ENCODE measurements at regions not wholly inside any gene's neighbourhood (a gene's known extent, or its start where the extent isn't known, plus 50 kb on each side); places are given as distances from the start of the nearest gene placed in this dataset.

DNA sequence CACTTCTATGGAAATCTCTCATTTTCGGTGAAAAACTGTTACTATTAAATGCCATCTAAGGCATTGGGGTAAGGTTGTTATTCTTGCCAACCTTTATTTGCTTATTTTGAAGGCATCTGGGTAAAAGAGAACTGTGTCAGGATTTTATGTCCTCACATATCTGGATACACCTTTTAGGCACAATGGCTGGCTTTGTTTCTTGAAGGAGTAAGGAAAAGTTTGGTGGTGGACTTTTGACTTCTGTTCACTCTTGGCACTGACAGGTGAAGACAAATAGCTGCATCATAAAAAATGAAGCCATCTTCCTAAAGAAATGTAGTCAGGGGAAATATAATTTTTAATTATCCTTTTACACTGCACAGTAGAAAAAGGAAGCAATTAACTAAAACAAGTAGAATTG, 310.0 kb downstream of the CNTN3 start:
- TF ChIP-seq, protein P1, sequence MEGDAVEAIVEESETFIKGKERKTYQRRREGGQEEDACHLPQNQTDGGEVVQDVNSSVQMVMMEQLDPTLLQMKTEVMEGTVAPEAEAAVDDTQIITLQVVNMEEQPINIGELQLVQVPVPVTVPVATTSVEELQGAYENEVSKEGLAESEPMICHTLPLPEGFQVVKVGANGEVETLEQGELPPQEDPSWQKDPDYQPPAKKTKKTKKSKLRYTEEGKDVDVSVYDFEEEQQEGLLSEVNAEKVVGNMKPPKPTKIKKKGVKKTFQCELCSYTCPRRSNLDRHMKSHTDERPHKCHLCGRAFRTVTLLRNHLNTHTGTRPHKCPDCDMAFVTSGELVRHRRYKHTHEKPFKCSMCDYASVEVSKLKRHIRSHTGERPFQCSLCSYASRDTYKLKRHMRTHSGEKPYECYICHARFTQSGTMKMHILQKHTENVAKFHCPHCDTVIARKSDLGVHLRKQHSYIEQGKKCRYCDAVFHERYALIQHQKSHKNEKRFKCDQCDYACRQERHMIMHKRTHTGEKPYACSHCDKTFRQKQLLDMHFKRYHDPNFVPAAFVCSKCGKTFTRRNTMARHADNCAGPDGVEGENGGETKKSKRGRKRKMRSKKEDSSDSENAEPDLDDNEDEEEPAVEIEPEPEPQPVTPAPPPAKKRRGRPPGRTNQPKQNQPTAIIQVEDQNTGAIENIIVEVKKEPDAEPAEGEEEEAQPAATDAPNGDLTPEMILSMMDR (conservative IDR thresholded peaks at IDR 0.05) = no peak
- no peak for TF ChIP-seq ZFX (IDR thresholded peaks at IDR 0.05)
- H3K27ac ChIP-seq = no peak overlapping the region

DNA sequence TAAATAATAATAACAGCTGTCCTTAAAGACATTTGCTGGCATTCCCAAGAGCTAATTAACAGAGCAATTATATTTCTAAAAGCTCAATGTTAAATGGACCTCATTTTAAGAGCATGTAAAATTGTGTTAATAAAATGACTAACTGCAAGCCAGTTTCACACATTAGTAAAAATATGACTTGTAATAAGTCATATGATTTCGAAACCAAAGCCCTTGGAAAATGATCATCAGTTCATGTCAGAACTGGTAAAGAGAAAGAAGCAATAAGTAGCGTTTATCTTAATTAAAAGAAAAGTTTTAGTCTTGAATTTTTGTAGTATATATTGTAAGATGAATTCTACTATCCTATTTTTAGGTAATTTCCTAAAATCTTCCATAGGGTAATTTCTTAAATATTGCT, 310.7 kb downstream of the CNTN3 start:
- TF ChIP-seq ZFX (IDR thresholded peaks at IDR 0.05) = no peak
- TF ChIP-seq, protein P1 (conservative IDR thresholded peaks at IDR 0.05) = no peak
- no peak overlapping the region for H3K27ac ChIP-seq

DNA sequence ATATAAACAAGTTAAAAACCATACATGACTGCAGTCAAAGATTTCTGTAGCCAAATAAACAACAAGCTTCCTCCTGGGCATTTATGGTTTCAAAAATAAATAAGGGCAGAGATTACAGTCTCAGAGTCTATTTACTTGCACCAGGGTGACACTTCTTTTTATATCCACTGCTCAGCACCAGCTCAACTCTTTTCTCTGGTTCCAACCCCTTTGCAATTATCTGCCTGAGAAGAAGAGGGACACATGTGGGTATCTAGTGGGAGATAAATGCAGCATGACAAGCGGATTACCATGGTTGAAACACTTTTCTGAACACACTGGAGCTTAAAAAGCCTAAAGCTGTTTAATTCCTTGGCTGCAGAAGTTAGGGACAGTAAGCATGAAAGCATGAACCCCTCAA, 311.5 kb downstream of the CNTN3 start:
- TF ChIP-seq ZFX (IDR thresholded peaks at IDR 0.05) = no peak
- TF ChIP-seq, protein P1 (conservative IDR thresholded peaks at IDR 0.05) = no peak
- H3K27ac ChIP-seq = no peak overlapping the region

DNA sequence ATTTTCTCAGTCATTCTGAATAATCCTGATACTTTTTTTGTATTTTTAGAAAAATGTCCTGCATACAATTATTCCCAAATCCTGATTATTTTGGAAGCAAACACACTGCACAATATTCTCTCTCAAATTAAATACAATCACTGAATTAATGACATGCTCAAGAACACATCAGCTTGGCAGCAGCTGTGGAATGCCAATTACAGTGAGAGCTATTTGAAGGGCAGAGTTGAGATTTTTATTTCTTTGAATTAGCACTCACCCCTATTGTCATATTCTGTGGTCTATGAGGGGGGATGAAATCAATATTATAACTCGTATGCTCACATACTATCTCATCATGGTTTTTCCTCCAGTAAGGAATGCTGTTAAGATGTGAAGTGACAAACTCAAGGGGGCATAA, 312.2 kb downstream of the CNTN3 start:
- TF ChIP-seq, protein P1 (conservative IDR thresholded peaks at IDR 0.05) = no peak
- no peak for TF ChIP-seq ZFX (IDR thresholded peaks at IDR 0.05)

DNA sequence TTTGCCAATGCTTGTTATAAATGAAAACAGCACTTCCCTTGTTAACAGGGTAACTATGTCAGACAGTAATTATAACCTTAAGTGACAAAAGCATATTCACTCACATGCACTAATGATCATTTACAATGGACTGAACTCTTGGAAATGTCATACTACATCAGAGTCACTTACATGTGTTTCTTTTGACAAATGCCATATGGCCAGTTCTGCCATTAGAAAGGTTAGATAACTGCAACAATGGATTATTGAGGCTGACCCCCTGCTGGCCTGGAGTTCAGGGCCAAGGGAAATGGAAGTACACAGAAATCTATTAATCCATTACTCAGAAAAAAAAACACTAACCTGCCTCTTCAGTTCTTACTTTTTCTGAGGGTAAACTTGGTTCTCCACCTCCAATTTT, 313.4 kb downstream of the CNTN3 start:
- H3K27ac ChIP-seq = no peak overlapping the region
- no peak for TF ChIP-seq ZFX (IDR thresholded peaks at IDR 0.05)
- TF ChIP-seq, protein P1 (conservative IDR thresholded peaks at IDR 0.05) = no peak

More for the DNA sequence above, 312.2 kb downstream of the CNTN3 start:
- H3K27ac ChIP-seq = no peak overlapping the region

DNA sequence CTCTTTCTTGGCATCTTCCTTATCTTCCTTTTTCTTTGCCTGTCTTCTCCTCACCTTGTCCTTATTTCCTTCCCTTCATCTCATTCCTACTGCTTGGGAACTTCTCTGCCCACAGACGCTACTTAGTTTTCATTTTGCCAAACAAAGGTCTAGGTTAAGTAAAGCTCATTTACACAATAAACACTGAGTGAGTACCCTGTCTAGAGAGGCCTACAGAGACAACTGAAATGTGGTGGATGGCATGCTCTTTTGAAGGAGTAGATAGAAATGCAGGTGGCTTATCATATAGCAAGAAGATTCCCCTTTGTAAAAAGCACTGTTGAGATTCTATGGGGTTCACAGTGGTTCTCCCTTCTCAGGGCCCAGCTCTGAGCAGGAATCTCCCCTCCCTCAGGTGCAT, 319.0 kb downstream of the CNTN3 start:
- no peak for TF ChIP-seq ZFX (IDR thresholded peaks at IDR 0.05)
- TF ChIP-seq, protein P1 (conservative IDR thresholded peaks at IDR 0.05) = no peak
- no peak overlapping the region for H3K27ac ChIP-seq

DNA sequence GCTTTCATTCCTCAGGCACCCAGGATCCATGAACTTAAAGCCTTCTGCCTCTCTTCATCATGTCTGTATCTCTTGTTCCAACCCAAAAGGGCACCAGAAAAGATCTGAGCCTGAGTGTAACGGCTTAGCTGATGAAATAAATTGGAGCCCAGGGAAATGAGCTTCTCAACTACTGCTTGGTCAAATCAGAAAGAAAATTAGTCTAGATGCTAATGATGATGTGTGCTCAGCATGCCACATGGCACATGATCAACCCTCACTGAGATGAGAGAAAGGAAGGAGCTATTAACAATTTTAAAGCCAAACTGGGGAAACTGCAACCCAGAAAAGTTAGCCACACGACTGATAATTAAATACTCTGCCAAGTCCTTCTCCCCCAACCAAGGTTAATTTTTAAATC, 325.7 kb downstream of the CNTN3 start:
- H3K27ac ChIP-seq = no peak overlapping the region
- TF ChIP-seq, protein P1 (conservative IDR thresholded peaks at IDR 0.05) = no peak
- TF ChIP-seq ZFX (IDR thresholded peaks at IDR 0.05) = no peak

All from C4-2B (cell line).